ENCODE measurements at regions not wholly inside any gene's neighbourhood (a gene's known extent, or its start where the extent isn't known, plus 50 kb on each side); places are given as distances from the start of the nearest gene placed in this dataset.

GRCh38 chr6:11349880-11350279 is 117.4 kb upstream of the NEDD9 start:
- Histone ChIP-seq H3K9ac (ENCODE audit: control insufficient read depth, insufficient read depth, low read length) (no peak overlapping the region), H3K4me3 (no peak overlapping the region), H3K36me3 (ENCODE audit: control insufficient read depth in 2 of 2, insufficient read depth in 2 of 2, low read length in 1 of 2) (peaks cover 0 to 27% of the 10 kb centered on the region in 2 experiments; a peak in 2 of 4 replicates), H2AFZ (ENCODE audit: control insufficient read depth, low read depth, low read length) (no peak overlapping the region), H4K20me1 (ENCODE audit: control insufficient read depth, insufficient read depth) (no peaks in the 10 kb centered on the region), H3K9me3 (replicated peaks; ENCODE audit: control insufficient read depth, insufficient read depth, low read length) (no peaks in the 10 kb centered on the region; the same call in none of the 3 replicates), H3K79me2 (ENCODE audit: control insufficient read depth, insufficient read depth, low read length) (peaks cover 34% of the 10 kb centered on the region), H3K4me1 (ENCODE audit: control insufficient read depth, insufficient read depth, low read length) (peaks cover 32% of the 10 kb centered on the region), H3K27me3 (replicated peaks in 1 of 2; ENCODE audit: control insufficient read depth in 2 of 2, insufficient read depth in 2 of 2, low read length in 1 of 2) (no peaks in the 10 kb centered on the region), H3K27ac (ENCODE audit: control insufficient read depth, insufficient read depth) (no peak overlapping the region), H3K4me2 (ENCODE audit: control insufficient read depth, insufficient read depth) (no peak overlapping the region)
- CTCF ChIA-PET, result interaction anchor here (1.3 kb wide), 1 partner anchor 9 kb away, joined by 3 read pairs; no protein-coding TSS in a partner anchor
- RAD21 ChIA-PET (ENCODE audit: unreplicated experiment), result interaction anchor here (1.4 to 9.3 kb wide), 4 partner anchors 15 to 145 kb away, joined by 3 to 114 read pairs (median 22); no protein-coding TSS in a partner anchor
- in situ Hi-C loops (cut with MboI) (no loop called here), intact Hi-C loops (cut with micrococcal nuclease; ENCODE audit: unreplicated experiment) (no loop called here)
- POLR2A ChIA-PET, result interaction anchor here (0.8 to 1.0 kb wide), 2 partner anchors 11 to 24 kb away, joined by 3 read pairs; no protein-coding TSS in a partner anchor
- TF ChIP-seq ATF7 (IDR thresholded peaks at IDR 0.05; ENCODE audit: low read depth), result no peak
- TF ChIP-seq IRF3 (IDR thresholded peaks at IDR 0.05), result no peak
- no peak for TF ChIP-seq GATAD2B (conservative IDR thresholded peaks at IDR 0.05; ENCODE audit: low read depth)
- no peak for TF ChIP-seq HSF1 (IDR thresholded peaks at IDR 0.05; ENCODE audit: low read depth, low read length)
- no peak for TF ChIP-seq EP300 (IDR thresholded peaks at IDR 0.05; ENCODE audit: borderline replicate concordance in 1 of 2, control insufficient read depth in 1 of 2, low read depth in 2 of 2, low read length in 2 of 2)
- TF ChIP-seq ASH2L (IDR thresholded peaks at IDR 0.05; ENCODE audit: borderline replicate concordance, low read depth), result no peak
- DNase-seq (ENCODE audit: low read depth, low spot score) (no peak), FAIRE-seq (no peak), ATAC-seq (no peak)
- no TSS peak for BruUV-seq (replicated peaks)
- SMC1A ChIA-PET (ENCODE audit: uncharacterized antibody, unreplicated experiment), result interaction anchor here (1.1 to 6.4 kb wide), 4 partner anchors 14 to 32 kb away, joined by 3 to 66 read pairs (median 31); no protein-coding TSS in a partner anchor

Measured in GM12878 (cell line).